NCI-H526 treated with DMSO at 0.1 percent for 48 hours (cell line): ENCODE measurements at regions not wholly inside any gene's neighbourhood (a gene's known extent, or its start where the extent isn't known, plus 50 kb on each side); places are given as distances from the start of the nearest gene placed in this dataset.
"Not testable (repeated sequence)": the region's sequence is repeated elsewhere in the genome, so short reads cannot be mapped to it uniquely, and the experiment has no call there.

Source experiments
- DNase-seq: peaks from one replicate; lab custom pipeline; 2025; lab: John Stamatoyannopoulos, UW

- DNase-seq, result no peak
These were observed 71.6 kb downstream of the TFAP2A start for GRCh38 chr6:10343320-10343719.

DNA sequence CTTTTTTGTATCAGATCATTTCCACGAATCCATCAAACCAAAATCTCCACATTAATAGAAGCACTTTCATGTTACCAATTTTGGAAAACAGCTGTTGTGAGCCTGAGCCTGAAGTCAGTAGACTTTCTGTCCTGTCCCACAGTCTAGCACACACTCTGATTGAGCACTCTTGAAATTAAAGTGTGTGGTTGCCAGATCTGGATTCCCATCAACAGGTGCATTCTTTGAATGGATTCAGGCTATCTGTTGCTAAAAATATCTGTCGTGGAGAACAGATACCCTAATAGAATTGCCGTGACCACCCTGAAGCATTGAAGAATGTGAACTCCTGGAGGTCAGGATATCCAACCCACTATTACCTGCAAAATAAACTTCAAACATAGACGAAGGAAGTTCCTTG lies 73.3 kb downstream of the TFAP2A start:
- DNase-seq, result no peak

DNA sequence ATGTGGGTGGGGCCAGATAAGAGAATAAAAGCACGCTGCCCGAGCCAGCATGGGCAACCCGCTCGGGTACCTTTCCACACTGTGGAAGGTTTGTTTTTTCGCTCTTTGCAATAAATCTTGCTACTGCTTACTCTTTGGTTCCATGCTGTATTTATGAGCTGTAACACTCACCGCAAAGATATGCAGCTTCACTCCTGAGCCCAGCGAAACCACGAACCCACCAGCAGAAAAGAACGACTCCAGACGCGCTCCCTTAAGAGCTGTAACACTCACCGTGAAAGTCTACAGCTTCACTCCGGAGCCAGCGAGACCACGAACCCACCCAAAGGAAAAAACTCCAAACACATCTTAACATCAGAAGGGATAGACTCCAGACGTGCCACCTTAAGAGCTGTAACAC lies 76.7 kb downstream of the TFAP2A start:
- DNase-seq, result no peak

- not testable (repeated sequence) for DNase-seq
These were observed 77.5 kb downstream of the TFAP2A start for GRCh38 chr6:10337376-10337775.

- DNase-seq, result no peak
These were observed 82.8 kb downstream of the TFAP2A start for GRCh38 chr6:10332111-10332510.

DNA sequence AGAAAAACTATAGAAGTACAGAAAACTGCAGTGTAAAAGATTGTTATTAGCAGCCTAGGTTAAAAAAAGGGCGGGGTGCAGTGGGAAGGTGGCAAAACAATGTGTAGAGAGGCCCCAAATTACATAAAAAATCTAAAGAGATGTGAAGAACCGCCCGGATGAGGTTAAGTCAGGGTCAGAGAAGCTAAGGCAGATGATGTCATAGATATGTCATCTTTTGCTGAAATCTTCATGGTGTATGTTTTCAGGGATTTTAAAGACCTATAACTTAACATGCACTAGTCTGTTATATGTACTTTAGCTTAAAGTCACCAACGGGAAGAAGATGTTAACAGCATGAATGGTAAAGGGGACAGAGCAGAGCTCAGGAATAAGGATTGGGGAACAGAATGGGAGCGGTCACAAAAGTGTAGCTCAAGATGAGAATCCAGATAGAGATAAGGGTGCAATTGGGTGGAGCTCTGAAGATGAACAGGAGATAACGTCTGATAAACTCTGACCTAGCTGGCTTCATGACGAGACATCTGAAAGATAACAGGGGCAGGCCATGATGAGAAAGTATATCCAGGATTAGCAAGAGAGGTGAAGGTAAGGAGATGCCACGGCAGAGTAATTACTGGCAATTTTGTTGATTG lies 83.4 kb downstream of the TFAP2A start:
- no peak for DNase-seq

GRCh38 chr6:10330515-10330914 lies 84.4 kb downstream of the TFAP2A start:
- DNase-seq, result no peak

GRCh38 chr6:10323018-10323417 lies 91.9 kb downstream of the TFAP2A start:
- DNase-seq, result no peak

- no peak for DNase-seq
These were observed 94.6 kb downstream of the TFAP2A start for GRCh38 chr6:10320291-10320690.

DNA sequence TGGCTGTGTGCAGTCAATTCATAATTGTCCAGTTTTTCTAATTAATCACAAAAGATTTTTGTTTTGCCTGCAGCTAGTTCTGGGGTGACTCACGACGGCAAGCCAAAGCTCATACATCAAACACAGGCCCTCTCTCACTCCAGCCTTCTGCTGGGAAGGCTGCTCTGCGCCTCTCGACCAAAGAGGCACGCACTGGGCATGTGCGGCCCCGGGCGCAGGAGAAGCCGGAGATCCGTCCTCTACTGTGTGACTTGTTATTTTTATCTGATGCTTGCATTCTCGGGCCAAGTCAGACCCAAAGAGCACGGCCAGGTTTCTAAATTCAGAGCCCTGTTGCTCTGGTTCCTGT lies 98.5 kb downstream of the TFAP2A start:
- DNase-seq, result no peak

- DNase-seq, result no peak
These were observed 99.1 kb downstream of the TFAP2A start for GRCh38 chr6:10315658-10316372.

GRCh38 chr6:10315034-10315433 lies 99.8 kb downstream of the TFAP2A start:
- no peak for DNase-seq

DNA sequence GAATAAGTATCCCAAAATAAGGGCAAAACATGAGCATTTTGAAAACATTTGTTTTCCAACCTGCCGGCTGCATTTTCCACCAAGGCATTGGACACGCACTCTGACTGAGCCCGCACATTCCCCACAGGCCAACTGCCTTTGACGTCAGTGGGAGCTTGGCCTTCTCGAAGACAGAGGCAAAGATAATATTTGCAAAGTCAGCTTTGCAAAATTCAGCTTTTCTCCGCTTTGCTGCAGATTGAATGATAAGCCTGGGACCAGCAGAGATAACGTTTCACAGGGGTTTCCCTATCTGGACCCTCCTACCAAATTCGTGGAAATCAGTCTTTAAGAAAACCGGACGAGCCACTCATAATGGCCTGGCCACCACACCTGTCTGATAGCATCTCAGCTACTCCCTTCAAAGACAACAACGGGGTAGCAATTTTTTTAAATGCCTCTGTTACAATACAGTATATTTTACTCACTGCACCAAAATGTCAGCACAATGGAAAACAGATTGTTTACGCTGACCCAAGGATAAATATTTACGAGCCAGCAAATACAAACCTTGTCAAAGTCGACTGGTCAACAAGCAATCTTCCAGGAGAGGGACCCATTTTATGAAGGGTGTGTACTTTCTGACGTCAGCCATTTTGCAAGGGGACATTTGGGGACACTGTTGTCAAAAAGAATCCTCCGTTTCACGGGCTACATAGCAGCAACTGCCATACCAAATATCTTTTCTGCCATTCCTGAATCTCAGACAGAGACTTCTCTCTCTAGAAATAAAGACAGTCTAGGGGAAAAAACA lies 100.5 kb downstream of the TFAP2A start:
- no peak for DNase-seq

GRCh38 chr6:10313799-10314162 lies 101.1 kb downstream of the TFAP2A start:
- no peak for DNase-seq

DNA sequence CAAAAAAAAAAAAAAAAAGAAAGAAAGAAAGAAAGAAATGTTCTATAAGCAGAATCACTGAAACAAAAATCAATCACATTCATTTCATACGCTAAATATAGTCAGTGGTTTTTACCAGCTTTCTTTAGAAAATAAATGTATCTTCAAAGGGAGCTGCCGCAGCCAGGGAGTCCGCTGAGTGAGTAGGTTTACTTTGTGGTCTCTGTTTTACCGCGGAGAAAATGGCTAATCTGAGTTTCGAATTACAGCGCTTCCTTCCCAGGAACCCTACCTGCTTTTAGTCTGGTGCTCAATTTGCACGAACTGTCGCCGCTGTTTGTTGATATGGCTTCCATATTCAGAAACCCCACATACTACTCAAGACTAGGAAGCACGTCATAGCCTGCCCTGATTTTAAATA lies 102.4 kb downstream of the TFAP2A start:
- DNase-seq, result no peak

DNA sequence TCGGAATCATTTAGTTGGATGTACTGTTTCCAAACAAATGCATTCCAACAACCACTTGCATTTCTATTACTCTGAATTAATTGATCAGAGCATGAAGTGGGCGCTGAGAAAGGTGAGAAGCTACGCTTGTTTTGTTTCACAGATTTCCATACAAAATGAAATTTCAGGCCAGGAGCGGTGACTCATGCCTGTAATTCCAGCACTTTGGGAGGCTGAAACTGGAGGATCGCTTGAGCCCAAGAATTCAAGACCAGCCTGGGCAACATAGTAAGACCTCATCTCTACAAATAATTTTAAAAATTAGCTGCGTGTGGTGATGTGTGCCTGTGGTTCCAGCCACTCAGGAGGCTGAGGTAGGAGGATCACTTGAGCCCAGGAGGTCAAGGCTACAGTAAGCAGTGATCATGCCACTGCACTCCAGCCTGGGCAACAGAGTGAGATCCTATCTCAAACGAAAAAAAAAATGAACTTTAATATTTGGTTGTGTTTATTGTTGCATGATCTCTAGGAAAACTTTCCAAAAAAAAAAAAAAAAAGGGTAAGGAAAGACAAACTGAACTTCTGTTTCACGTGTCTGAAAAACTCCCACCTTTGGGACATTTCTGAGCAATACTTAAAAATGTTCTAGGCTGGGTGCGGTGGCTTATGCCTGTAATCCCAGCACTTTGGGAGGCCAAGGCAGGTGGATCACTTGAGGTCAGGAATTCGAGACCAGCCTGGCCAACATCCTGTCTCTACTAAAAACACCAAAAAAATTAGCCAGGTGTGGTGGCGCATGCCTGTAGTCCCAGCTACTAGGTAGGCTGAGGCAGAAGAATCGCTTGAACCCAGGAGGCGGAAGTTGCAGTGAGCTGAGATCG lies 103.1 kb downstream of the TFAP2A start:
- DNase-seq, result not testable (repeated sequence)

- DNase-seq, result no peak
These were observed 104.0 kb downstream of the TFAP2A start for GRCh38 chr6:10310826-10311225.

DNA sequence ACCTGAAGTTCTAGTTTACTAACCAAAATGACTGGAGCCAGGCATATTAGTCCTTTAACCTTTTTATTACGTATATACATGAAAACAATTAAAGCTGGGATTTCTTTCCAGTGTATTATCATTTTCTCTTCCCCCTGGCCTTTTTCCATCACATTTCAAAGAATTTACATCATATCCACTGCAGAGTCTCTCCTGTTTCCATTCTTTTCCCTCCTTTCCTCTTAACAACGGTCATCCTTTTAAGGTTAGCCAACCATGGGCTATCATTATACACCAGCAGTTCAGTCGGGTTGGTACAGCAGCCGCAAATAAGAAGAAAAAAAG lies 104.6 kb downstream of the TFAP2A start:
- no peak for DNase-seq

DNA sequence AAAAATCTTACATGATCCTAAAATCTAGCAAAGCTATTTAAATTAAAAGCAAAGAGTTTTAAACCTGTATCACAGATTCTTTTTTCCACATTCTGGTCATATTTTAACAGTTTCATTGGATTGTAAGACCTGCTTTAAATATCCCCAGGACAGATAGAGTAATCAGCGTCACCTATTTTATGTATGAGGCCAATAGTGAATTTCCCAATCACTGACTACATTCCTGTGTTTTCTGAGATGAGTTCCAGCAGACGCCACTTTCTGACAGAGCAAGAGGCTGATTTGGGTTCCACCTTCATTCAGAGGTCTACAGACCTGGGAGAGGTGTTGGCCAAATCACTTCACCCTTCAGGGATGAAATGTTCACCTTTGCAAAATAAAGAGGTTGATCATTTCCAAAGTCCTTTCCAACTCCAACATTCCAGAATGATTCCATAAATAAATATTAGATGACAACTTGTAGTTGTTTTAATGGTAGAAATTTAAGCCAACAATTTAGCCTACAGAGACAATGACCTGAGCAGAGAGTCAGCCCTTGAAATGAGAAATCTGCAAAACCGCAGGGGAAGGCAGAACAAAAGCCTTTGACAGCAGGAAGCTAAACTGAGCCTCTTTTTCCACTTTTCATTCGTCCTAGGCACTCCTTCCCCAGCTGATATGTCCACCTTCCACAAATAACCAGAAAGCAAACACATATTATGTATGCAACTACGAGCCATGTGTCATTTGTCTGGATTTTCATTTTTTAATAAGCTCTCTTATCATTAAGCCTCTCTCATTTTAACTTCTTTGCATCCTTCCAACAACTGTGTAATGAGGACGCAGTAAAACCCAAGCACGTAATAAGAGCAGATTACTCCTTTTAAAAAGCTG lies 105.2 kb downstream of the TFAP2A start:
- DNase-seq, result no peak

GRCh38 chr6:10307476-10307875 lies 107.4 kb downstream of the TFAP2A start:
- no peak for DNase-seq

DNA sequence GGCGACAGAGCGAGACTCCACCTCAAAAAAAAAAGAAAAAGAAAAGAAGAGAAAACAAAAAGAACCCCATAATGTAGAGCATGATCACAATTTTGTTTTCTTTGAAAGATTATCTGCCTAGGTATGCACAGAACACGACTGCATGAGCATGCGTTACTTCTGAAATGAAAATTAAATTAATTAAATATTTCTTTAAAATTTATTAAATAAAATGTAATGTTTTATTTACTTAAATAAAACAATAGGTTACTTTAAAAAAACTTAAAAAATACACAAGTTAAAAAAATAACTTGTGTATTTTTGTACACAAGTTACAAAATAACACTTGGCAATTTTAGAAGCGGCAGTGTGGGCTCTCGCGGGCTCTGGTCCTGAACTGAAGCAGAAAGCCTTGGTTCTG lies 107.8 kb downstream of the TFAP2A start:
- no peak for DNase-seq
